ENCODE measurements at regions not wholly inside any gene's neighbourhood (a gene's known extent, or its start where the extent isn't known, plus 50 kb on each side); places are given as distances from the start of the nearest gene placed in this dataset.
"Not testable (repeated sequence)": the region's sequence is repeated elsewhere in the genome, so short reads cannot be mapped to it uniquely, and the experiment has no call there.

GRCh38 chr13:85137516-85137915, 661.7 kb downstream of the SLITRK6 start:
- TF ChIP-seq EP300 (IDR thresholded peaks at IDR 0.05) (no peak), CTCF (IDR thresholded peaks at IDR 0.05) (no peak), POLR2AphosphoS5 (IDR thresholded peaks at IDR 0.05) (no peak), POLR2A (IDR thresholded peaks at IDR 0.05) (no peak)
- Histone ChIP-seq H3K36me3 (no peaks in the 10 kb centered on the region), H3K27ac (no peak overlapping the region), H3K9me3 (no peaks in the 10 kb centered on the region), H3K27me3 (no peaks in the 10 kb centered on the region), H3K4me3 (no peak overlapping the region), H3K4me1 (no peaks in the 10 kb centered on the region)
- no peak for ATAC-seq
- 0 to 12% methylated on average over 1 of the region's 1 CpG for WGBS, 2 donors (ENCODE audit: low coverage in 1 of 2)

- ATAC-seq: no peak
- Histone ChIP-seq H3K4me1 (no peaks in the 10 kb centered on the region), H3K27me3 (no peaks in the 10 kb centered on the region), H3K4me3 (no peak overlapping the region), H3K27ac (no peak overlapping the region), H3K9me3 (no peaks in the 10 kb centered on the region), H3K36me3 (no peaks in the 10 kb centered on the region)
- TF ChIP-seq CTCF (IDR thresholded peaks at IDR 0.05): no peak
- no peak for TF ChIP-seq POLR2AphosphoS5 (IDR thresholded peaks at IDR 0.05)
- TF ChIP-seq EP300 (IDR thresholded peaks at IDR 0.05): no peak
- TF ChIP-seq POLR2A (IDR thresholded peaks at IDR 0.05): no peak
- 96 to 98% methylated on average over 5 of the region's 6 CpGs for WGBS, 2 donors (ENCODE audit: low coverage in 1 of 2)
These were observed 666.2 kb downstream of the SLITRK6 start for GRCh38 chr13:85132986-85133385.

- 100% methylated on average over 3 of the region's 14 CpGs; no CpG with 5 or more reads in 1 of the 2 donors for WGBS, 2 donors (ENCODE audit: low coverage in 1 of 2)
- H3K27me3 ChIP-seq, H3K4me1 ChIP-seq, H3K27ac ChIP-seq, ATAC-seq, H3K36me3 ChIP-seq, H3K4me3 ChIP-seq, H3K9me3 ChIP-seq: not testable (repeated sequence)
These were observed 675.7 kb downstream of the SLITRK6 start for GRCh38 chr13:85123501-85123900.

- H3K27ac ChIP-seq: no peak overlapping the region
- H3K27me3 ChIP-seq: no peaks in the 10 kb centered on the region
- no peak for TF ChIP-seq POLR2AphosphoS5 (IDR thresholded peaks at IDR 0.05)
- TF ChIP-seq CTCF (IDR thresholded peaks at IDR 0.05): no peak
- no peak for TF ChIP-seq EP300 (IDR thresholded peaks at IDR 0.05)
- TF ChIP-seq POLR2A (IDR thresholded peaks at IDR 0.05): no peak
- 88 to 100% methylated on average over 1 of the region's 3 CpGs for WGBS, 2 donors (ENCODE audit: low coverage in 1 of 2)
- H3K4me3 ChIP-seq: no peak overlapping the region
- H3K36me3 ChIP-seq: no peaks in the 10 kb centered on the region
- no peaks in the 10 kb centered on the region for H3K9me3 ChIP-seq
- no peaks in the 10 kb centered on the region for H3K4me1 ChIP-seq
- no peak for ATAC-seq
These were observed 690.9 kb downstream of the SLITRK6 start for GRCh38 chr13:85108356-85108755.

GRCh38 chr13:85099245-85099644, 700.0 kb downstream of the SLITRK6 start:
- H3K4me3 ChIP-seq: no peak overlapping the region
- H3K27me3 ChIP-seq: no peaks in the 10 kb centered on the region
- WGBS, 2 donors (ENCODE audit: low coverage in 1 of 2): 83 to 87% methylated on average over 2 to 3 of the region's 3 CpGs
- peaks cover 0 to 14% (median 0%) of the 10 kb centered on the region in 3 donors for H3K9me3 ChIP-seq
- TF ChIP-seq POLR2A (IDR thresholded peaks at IDR 0.05) (no peak), EP300 (IDR thresholded peaks at IDR 0.05) (no peak), CTCF (IDR thresholded peaks at IDR 0.05) (no peak), POLR2AphosphoS5 (IDR thresholded peaks at IDR 0.05) (no peak)
- ATAC-seq: no peak
- H3K4me1 ChIP-seq: no peaks in the 10 kb centered on the region
- H3K27ac ChIP-seq: no peak overlapping the region
- H3K36me3 ChIP-seq: no peaks in the 10 kb centered on the region
